ENCODE measurements at regions not wholly inside any gene's neighbourhood (a gene's known extent, or its start where the extent isn't known, plus 50 kb on each side); places are given as distances from the start of the nearest gene placed in this dataset.

- TF ChIP-seq CREB1 (IDR thresholded peaks at IDR 0.05; ENCODE audit: low read depth) (no peak), REST (IDR thresholded peaks at IDR 0.05; ENCODE audit: low read depth) (no peak), RAD21 (IDR thresholded peaks at IDR 0.05; ENCODE audit: low read depth) (no peak), EP300 (IDR thresholded peaks at IDR 0.05; ENCODE audit: borderline replicate concordance) (no peak), NFIC (IDR thresholded peaks at IDR 0.05) (no peak), CEBPB (IDR thresholded peaks at IDR 0.05) (no peak), FOXM1 (IDR thresholded peaks at IDR 0.05; ENCODE audit: borderline replicate concordance, low read depth) (no peak), MAX (IDR thresholded peaks at IDR 0.05) (no peak)
Measured at GRCh38 chr17:45687594-45687993, 96.5 kb upstream of the CRHR1 start.
